ENCODE measurements at regions not wholly inside any gene's neighbourhood (a gene's known extent, or its start where the extent isn't known, plus 50 kb on each side); places are given as distances from the start of the nearest gene placed in this dataset.

- no peak for TF ChIP-seq POLR2AphosphoS5 (IDR thresholded peaks at IDR 0.05; ENCODE audit: borderline replicate concordance, low read depth, low read length)
- TF ChIP-seq EZH2 (IDR thresholded peaks at IDR 0.05), result no peak
- TF ChIP-seq FOXP2 (optimal IDR thresholded peaks at IDR 0.05; ENCODE audit: control extremely low read depth, extremely low read length, insufficient read depth), result no peak
Observed at GRCh38 chr3:3516384-3516783, 282.8 kb upstream of the LRRN1 start.

Data from SK-N-MC (cell line).